IMR-90 (cell line): ENCODE measurements at regions not wholly inside any gene's neighbourhood (a gene's known extent, or its start where the extent isn't known, plus 50 kb on each side); places are given as distances from the start of the nearest gene placed in this dataset.
A peak's percentile ranks its signal among the peaks of the same experiment; 100 is the strongest.

ENCODE experiments used
- ATAC-seq: fragments of 200-7000 bp; cut with Tn5 transposase; 2 replicates; pipeline ENCODE4 v1.9.1; 2020; ENCODE audit warnings: low read depth, mild to moderate bottlenecking, moderate library complexity
- BruUV-seq: library from RNA; stranded (reverse); fragments of 400-500 nt; replicated peaks from 2 replicates; lab custom pipeline; 2021; lab: Mats Ljungman, UMichigan
- CTCF ChIA-PET: fragments of 300-600 bp; formaldehyde crosslinking; extraction: SDS; loops from one replicate; lab custom pipeline; 2021; ENCODE audit warnings: antibody characterized with exemption; lab: Yijun Ruan, JAX
- POLR2A ChIA-PET: fragments of 300-600 bp; sonication (Branson Sonifier 250); formaldehyde crosslinking; loops from one replicate; lab custom pipeline; 2022; ENCODE audit warnings: antibody characterized with exemption; ENCODE audit not compliant: unreplicated experiment; lab: Charles Lee
- DNase-seq: peaks from one replicate; pipeline ENCODE4 v3.0.0; 2013
- H2AFZ ChIP-seq: replicated peaks from 2 replicates; pipeline ENCODE3; 2013; ENCODE audit warnings: low read length, mild to moderate bottlenecking; ENCODE audit not compliant: poor library complexity
- H2AK5ac ChIP-seq: 2 replicates; pipeline ENCODE4 v1.6.1; 2013; ENCODE audit warnings: low read depth, low read length, inconsistent platforms
- H2AK9ac ChIP-seq: replicated peaks from 2 replicates; pipeline ENCODE3; 2013; ENCODE audit warnings: mild to moderate bottlenecking, low read depth, low read length, moderate library complexity; ENCODE audit not compliant: poor library complexity
- H2BK120ac ChIP-seq: 2 replicates; pipeline ENCODE4 v1.6.1; 2013; ENCODE audit warnings: low read depth, low read length, inconsistent platforms
- H2BK15ac ChIP-seq: 3 replicates; pipeline ENCODE4 v1.6.1; 2013; ENCODE audit warnings: low read depth, low read length, inconsistent platforms
- H2BK20ac ChIP-seq: 2 replicates; pipeline ENCODE4 v1.6.1; 2013; ENCODE audit warnings: low read depth, mild to moderate bottlenecking, inconsistent platforms, low read length, moderate library complexity
- H2BK5ac ChIP-seq: 2 replicates; pipeline ENCODE4 v1.6.1; 2013; ENCODE audit warnings: mild to moderate bottlenecking, low read depth, low read length, inconsistent platforms; ENCODE audit not compliant: poor library complexity, severe bottlenecking
- H3K14ac ChIP-seq: replicated peaks from 2 replicates; pipeline ENCODE4 v1.6.1; 2013; ENCODE audit warnings: low read depth, low read length, inconsistent platforms
- H3K18ac ChIP-seq: 2 replicates; pipeline ENCODE4 v1.6.1; 2013; ENCODE audit warnings: low read depth, low read length, control low read depth
- H3K23ac ChIP-seq: 2 replicates; pipeline ENCODE4 v1.6.1; 2013; ENCODE audit warnings: low read depth, low read length, inconsistent platforms
- H3K27ac ChIP-seq: 2 replicates; pipeline ENCODE4 v1.5.1; 2013; ENCODE audit warnings: mild to moderate bottlenecking, control low read depth, low read length; ENCODE audit not compliant: insufficient read depth
- H3K27me3 ChIP-seq: 2 replicates; pipeline ENCODE4 v1.6.1; 2013; ENCODE audit warnings: low read length; ENCODE audit not compliant: control insufficient read depth, insufficient read depth
- H3K36me3 ChIP-seq: 2 replicates; pipeline ENCODE4 v1.6.1; 2013; ENCODE audit warnings: low read length, mixed read lengths; ENCODE audit not compliant: control insufficient read depth, insufficient read depth
- H3K4ac ChIP-seq: 2 replicates; pipeline ENCODE4 v1.6.1; 2013; ENCODE audit warnings: low read depth, low read length, inconsistent platforms
- H3K4me1 ChIP-seq: 2 replicates; pipeline ENCODE4 v1.6.1; 2013; ENCODE audit warnings: low read length, mixed read lengths; ENCODE audit not compliant: control insufficient read depth, insufficient read depth
- H3K4me2 ChIP-seq: 2 replicates; pipeline ENCODE4 v1.6.1; 2013; ENCODE audit warnings: low read depth, mild to moderate bottlenecking, control low read depth, low read length, moderate library complexity
- H3K4me3 ChIP-seq: 2 replicates; pipeline ENCODE4 v1.5.1; 2013; ENCODE audit warnings: low read depth, mild to moderate bottlenecking, control low read depth, low read length, moderate library complexity; ENCODE audit not compliant: insufficient read depth
- H3K56ac ChIP-seq: 2 replicates; pipeline ENCODE4 v1.6.1; 2013; ENCODE audit warnings: low read length, inconsistent platforms; ENCODE audit not compliant: insufficient read depth; ENCODE audit errors: extremely low read depth
- H3K79me1 ChIP-seq, 2 experiments: 2 replicates each; pipeline ENCODE4 v1.6.1; 2013; ENCODE audit warnings: low read length in 2 of 2, inconsistent platforms in 1 of 2, low read depth in 1 of 2
- H3K9ac ChIP-seq: 2 replicates; pipeline ENCODE4 v1.6.1; 2013; ENCODE audit warnings: low read depth, low read length, control low read depth
- H3K9me1 ChIP-seq: 2 replicates; pipeline ENCODE4 v1.6.1; 2013; ENCODE audit warnings: low read length, inconsistent platforms; ENCODE audit not compliant: insufficient read depth
- H3K9me3 ChIP-seq: 2 replicates; pipeline ENCODE4 v1.6.1; 2013; ENCODE audit warnings: low read length; ENCODE audit not compliant: control insufficient read depth, insufficient read depth
- H4K20me1 ChIP-seq: 2 replicates; pipeline ENCODE4 v1.6.1; 2013; ENCODE audit warnings: low read length, inconsistent platforms; ENCODE audit not compliant: insufficient read depth
- H4K5ac ChIP-seq: 2 replicates; pipeline ENCODE4 v1.6.1; 2013; ENCODE audit warnings: mild to moderate bottlenecking, low read depth, low read length, control low read depth
- H4K8ac ChIP-seq, 2 experiments: 2 replicates each; pipeline ENCODE4 v1.6.1; 2013; ENCODE audit warnings: low read depth in 2 of 2, low read length in 2 of 2, control low read depth in 1 of 2, inconsistent platforms in 1 of 2
- H4K91ac ChIP-seq: 2 replicates; pipeline ENCODE4 v1.6.1; 2013; ENCODE audit warnings: low read depth, low read length, inconsistent platforms; ENCODE audit not compliant: insufficient read depth
- BHLHE40 ChIP-seq: fragments of 150-350 bp; IDR thresholded peaks from 2 replicates; pipeline ENCODE4 v1.6.1; 2016; ENCODE audit warnings: mild to moderate bottlenecking, low read depth, low read length
- MAFK ChIP-seq: IDR thresholded peaks from 2 replicates; pipeline ENCODE4 v1.6.1; 2012; ENCODE audit warnings: low read depth, low read length, improper control_type of control experiment
- dilution Hi-C: fragments of 300-500 bp; cut with HindIII; formaldehyde crosslinking; loops from one replicate; pipeline ENCODE4 v1.14.3; 2018; ENCODE audit warnings: low sequenced_read_pairs; ENCODE audit not compliant: unreplicated experiment
- in situ Hi-C: fragments of 300-500 bp; cut with MboI; formaldehyde crosslinking; loops from 3 replicates; pipeline ENCODE4 v1.14.3; 2019; ENCODE audit warnings: low sequenced_read_pairs, inconsistent platforms, mixed read lengths
- intact Hi-C: fragments of 100-400 bp; cut with micrococcal nuclease; formaldehyde crosslinking; loops from 2 replicates; pipeline ENCODE4 v1.10.0; 2022
- TF ChIP-seq, protein P1 (sequence below): fragments of 150-350 bp; IDR thresholded peaks from 2 replicates; pipeline ENCODE4 v1.6.1; 2017; ENCODE audit warnings: mild to moderate bottlenecking, antibody characterized with exemption, low read length, low read depth

- H3K23ac ChIP-seq: no peak overlapping the region
- ATAC-seq (no peak), DNase-seq (no peak)
- no peaks in the 10 kb centered on the region for H3K79me1 ChIP-seq
- H2BK120ac ChIP-seq: no peak overlapping the region
- H3K9me3 ChIP-seq: 0 out of 2 replicates have a peak, but pooled peaks cover 2% of the 10 kb centered on the region
- no peak overlapping the region for H3K4ac ChIP-seq
- H3K27me3 ChIP-seq: no peaks in the 10 kb centered on the region
- dilution Hi-C loops (no loop called here), in situ Hi-C loops (no loop called here), intact Hi-C loops (no loop called here)
- H3K18ac ChIP-seq: no peak overlapping the region
- H2BK5ac ChIP-seq: no peak overlapping the region
- no peak overlapping the region for H4K91ac ChIP-seq
- H2BK20ac ChIP-seq: no peak overlapping the region
- H3K27ac ChIP-seq: no peak overlapping the region
- BruUV-seq: no TSS peak
- H4K5ac ChIP-seq: no peak overlapping the region
- no peak overlapping the region for H4K8ac ChIP-seq
- POLR2A ChIA-PET: no interaction called here
- CTCF ChIA-PET: no interaction called here
- no peak overlapping the region for H2AK9ac ChIP-seq
- H3K4me3 ChIP-seq: no peak overlapping the region
- H3K9me1 ChIP-seq: no peaks in the 10 kb centered on the region
- H2BK15ac ChIP-seq: no peak overlapping the region
- no peaks in the 10 kb centered on the region for H3K4me1 ChIP-seq
- TF ChIP-seq MAFK (peak; percentile 61), BHLHE40 (no peak)
- TF ChIP-seq, protein P1, sequence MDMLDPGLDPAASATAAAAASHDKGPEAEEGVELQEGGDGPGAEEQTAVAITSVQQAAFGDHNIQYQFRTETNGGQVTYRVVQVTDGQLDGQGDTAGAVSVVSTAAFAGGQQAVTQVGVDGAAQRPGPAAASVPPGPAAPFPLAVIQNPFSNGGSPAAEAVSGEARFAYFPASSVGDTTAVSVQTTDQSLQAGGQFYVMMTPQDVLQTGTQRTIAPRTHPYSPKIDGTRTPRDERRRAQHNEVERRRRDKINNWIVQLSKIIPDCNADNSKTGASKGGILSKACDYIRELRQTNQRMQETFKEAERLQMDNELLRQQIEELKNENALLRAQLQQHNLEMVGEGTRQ: no peak
- H2AFZ ChIP-seq: no peak overlapping the region
- no peak overlapping the region for H3K9ac ChIP-seq
- H2AK5ac ChIP-seq: no peak overlapping the region
- H4K20me1 ChIP-seq: no peaks in the 10 kb centered on the region
- no peak overlapping the region for H3K14ac ChIP-seq
- no peak overlapping the region for H3K4me2 ChIP-seq
- H3K56ac ChIP-seq: no peak overlapping the region
- H3K36me3 ChIP-seq: no peaks in the 10 kb centered on the region
Measured at GRCh38 chrX:96081891-96082290, 602.8 kb upstream of the DIAPH2 start.
